ENCODE measurements at regions not wholly inside any gene's neighbourhood (a gene's known extent, or its start where the extent isn't known, plus 50 kb on each side); places are given as distances from the start of the nearest gene placed in this dataset.

DNA sequence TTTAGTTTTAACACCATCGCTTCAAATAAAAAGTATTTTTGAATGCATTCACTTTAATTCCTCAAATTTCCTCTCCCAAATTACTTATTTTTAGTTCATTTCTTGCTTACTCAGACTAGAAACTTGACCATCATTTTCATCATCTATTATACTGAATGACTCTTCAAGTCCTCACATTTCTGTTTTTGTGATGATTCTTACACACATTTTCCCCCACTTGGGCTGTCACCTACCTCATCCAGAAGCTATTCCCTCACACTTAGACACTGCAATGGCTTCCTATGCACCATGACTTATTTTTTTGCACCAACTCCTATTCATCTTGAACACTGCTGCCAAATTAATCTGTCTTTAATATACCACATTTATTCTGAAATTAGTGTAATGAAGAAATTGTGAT is 239.6 kb upstream of the DUSP10 start:
- TF ChIP-seq CTCF (IDR thresholded peaks at IDR 0.05 in 8 of 11, conservative IDR thresholded peaks at IDR 0.05 in 3 of 11) (no peak), POLR2AphosphoS5 (IDR thresholded peaks at IDR 0.05) (no peak)
